HAP-1 (cell line): ENCODE measurements at regions not wholly inside any gene's neighbourhood (a gene's known extent, or its start where the extent isn't known, plus 50 kb on each side); places are given as distances from the start of the nearest gene placed in this dataset.
A peak's percentile ranks its signal among the peaks of the same experiment; 100 is the strongest.
"Not testable (repeated sequence)": the region's sequence is repeated elsewhere in the genome, so short reads cannot be mapped to it uniquely, and the experiment has no call there.

ENCODE experiments used
- DNase-seq, 2 experiments: peaks; one replicate each; pipeline ENCODE4 v3.0.0-alpha.2; 2016 to 2020; ENCODE audit warnings: low spot score in 2 of 2
- H3K27me3 ChIP-seq: fragments of 250-450 bp; sonication (Bioruptor Pico); 2 replicates; pipeline ENCODE4 v1.5.1; 2020; ENCODE audit warnings: low read depth, mild to moderate bottlenecking, moderate library complexity
- H3K36me3 ChIP-seq: fragments of 250-450 bp; sonication (Bioruptor Pico); replicated peaks from 2 replicates; pipeline ENCODE4 v1.5.1; 2020; ENCODE audit warnings: mild to moderate bottlenecking
- H3K4me1 ChIP-seq: fragments of 250-450 bp; sonication (Bioruptor Pico); 2 replicates; pipeline ENCODE4 v1.5.1; 2020; ENCODE audit warnings: mild to moderate bottlenecking
- H3K4me3 ChIP-seq: fragments of 250-450 bp; sonication (Bioruptor Pico); 2 replicates; pipeline ENCODE4 v1.5.1; 2020; ENCODE audit warnings: mild to moderate bottlenecking, moderate library complexity
- H3K9me3 ChIP-seq: fragments of 250-450 bp; sonication (Bioruptor Pico); 2 replicates; pipeline ENCODE4 v1.5.1; 2020; ENCODE audit warnings: mild to moderate bottlenecking, moderate library complexity
- in situ Hi-C: fragments of 300-500 bp; cut with MboI; formaldehyde crosslinking; loops from 3 replicates; pipeline ENCODE4 v1.14.3; 2020; ENCODE audit warnings: low sequenced_read_pairs, inconsistent platforms, mixed read lengths

GRCh38 chr5:103780794-103781193, 218.2 kb upstream of the NUDT12 start:
- no peak for DNase-seq

GRCh38 chr5:103774721-103775120, 212.1 kb upstream of the NUDT12 start:
- Histone ChIP-seq H3K4me3 (no peak overlapping the region), H3K36me3 (no peaks in the 10 kb centered on the region), H3K9me3 (no peaks in the 10 kb centered on the region; the same call in 1 of the 2 replicates), H3K27me3 (no peaks in the 10 kb centered on the region), H3K4me1 (no peaks in the 10 kb centered on the region)
- in situ Hi-C loops = loop anchor here (25.0 kb wide), 1 partner anchor 187 kb away; no protein-coding TSS in a partner anchor
- DNase-seq = no peak

More at GRCh38 chr5:103780794-103781193, 218.2 kb upstream of the NUDT12 start:
- H3K4me1 ChIP-seq = no peaks in the 10 kb centered on the region
- no peaks in the 10 kb centered on the region for H3K27me3 ChIP-seq
- no peaks in the 10 kb centered on the region; the same call in 1 of the 2 replicates for H3K9me3 ChIP-seq
- H3K36me3 ChIP-seq = no peaks in the 10 kb centered on the region
- in situ Hi-C loops = loop anchor here (25.0 kb wide), 1 partner anchor 193 kb away; no protein-coding TSS in a partner anchor
- no peak overlapping the region for H3K4me3 ChIP-seq

- Histone ChIP-seq H3K36me3 (no peaks in the 10 kb centered on the region), H3K9me3 (no peaks in the 10 kb centered on the region), H3K27me3 (no peaks in the 10 kb centered on the region), H3K4me3 (no peak overlapping the region), H3K4me1 (no peaks in the 10 kb centered on the region)
- in situ Hi-C loops = no loop called here
- DNase-seq = no peak
These were observed 209.7 kb upstream of the NUDT12 start for GRCh38 chr5:103772248-103772647.

- no peaks in the 10 kb centered on the region for H3K27me3 ChIP-seq
- in situ Hi-C loops = no loop called here
- no peak for DNase-seq
These were observed 201.8 kb upstream of the NUDT12 start for GRCh38 chr5:103764403-103764802.

GRCh38 chr5:103758996-103759395, 196.4 kb upstream of the NUDT12 start:
- no peaks in the 10 kb centered on the region for H3K27me3 ChIP-seq
- H3K9me3 ChIP-seq = no peaks in the 10 kb centered on the region
- H3K4me1 ChIP-seq = 0 out of 2 replicates have a peak, but pooled peaks cover 2% of the 10 kb centered on the region
- H3K4me3 ChIP-seq = no peak overlapping the region
- no peak for DNase-seq
- H3K36me3 ChIP-seq = no peaks in the 10 kb centered on the region
- in situ Hi-C loops = no loop called here

More at GRCh38 chr5:103764403-103764802, 201.8 kb upstream of the NUDT12 start:
- no peaks in the 10 kb centered on the region for H3K9me3 ChIP-seq
- H3K4me3 ChIP-seq = no peak overlapping the region
- no peaks in the 10 kb centered on the region for H3K4me1 ChIP-seq
- H3K36me3 ChIP-seq = no peaks in the 10 kb centered on the region

GRCh38 chr5:103755974-103756373, 193.4 kb upstream of the NUDT12 start:
- Histone ChIP-seq H3K9me3 (no peaks in the 10 kb centered on the region), H3K4me1 (0 out of 2 replicates have a peak, but pooled peaks cover 2% of the 10 kb centered on the region), H3K27me3 (no peaks in the 10 kb centered on the region), H3K36me3 (no peaks in the 10 kb centered on the region), H3K4me3 (no peak overlapping the region)
- no peak for DNase-seq
- in situ Hi-C loops = no loop called here

- Histone ChIP-seq H3K9me3 (no peaks in the 10 kb centered on the region), H3K4me3 (no peak overlapping the region), H3K4me1 (peaks cover 17% of the 10 kb centered on the region), H3K27me3 (no peaks in the 10 kb centered on the region), H3K36me3 (no peaks in the 10 kb centered on the region)
- DNase-seq = no peak
- in situ Hi-C loops = no loop called here
These were observed 182.9 kb upstream of the NUDT12 start for GRCh38 chr5:103745353-103746065.

- in situ Hi-C loops = no loop called here
- Histone ChIP-seq H3K4me1 (peaks cover 17% of the 10 kb centered on the region), H3K36me3 (no peaks in the 10 kb centered on the region), H3K9me3 (no peaks in the 10 kb centered on the region), H3K27me3 (no peaks in the 10 kb centered on the region), H3K4me3 (no peak overlapping the region)
- peak; percentile 26 to 71 for DNase-seq
These were observed 181.6 kb upstream of the NUDT12 start for GRCh38 chr5:103744159-103744558.

- Histone ChIP-seq H3K27me3 (no peaks in the 10 kb centered on the region), H3K4me3 (no peak overlapping the region), H3K36me3 (no peaks in the 10 kb centered on the region), H3K9me3 (no peaks in the 10 kb centered on the region), H3K4me1 (peaks cover 17% of the 10 kb centered on the region)
- in situ Hi-C loops = no loop called here
- peak in 1 of 2 experiments; percentile 63 for DNase-seq
These were observed 180.8 kb upstream of the NUDT12 start for GRCh38 chr5:103743421-103743820.

GRCh38 chr5:103741984-103742383, 179.4 kb upstream of the NUDT12 start:
- no peak for DNase-seq
- Histone ChIP-seq H3K27me3 (no peaks in the 10 kb centered on the region), H3K36me3 (no peaks in the 10 kb centered on the region), H3K4me1 (peaks cover 17% of the 10 kb centered on the region), H3K9me3 (no peaks in the 10 kb centered on the region), H3K4me3 (no peak overlapping the region)
- in situ Hi-C loops = no loop called here

GRCh38 chr5:103736343-103736742, 173.8 kb upstream of the NUDT12 start:
- not testable (repeated sequence) for H3K4me3 ChIP-seq, DNase-seq

GRCh38 chr5:103724271-103724670, 161.7 kb upstream of the NUDT12 start:
- Histone ChIP-seq H3K4me1 (no peaks in the 10 kb centered on the region), H3K36me3 (no peaks in the 10 kb centered on the region), H3K27me3 (no peaks in the 10 kb centered on the region), H3K4me3 (no peak overlapping the region), H3K9me3 (peaks cover 13% of the 10 kb centered on the region; the same call in 1 of the 2 replicates)
- in situ Hi-C loops = no loop called here
- no peak for DNase-seq

More at GRCh38 chr5:103736343-103736742, 173.8 kb upstream of the NUDT12 start:
- H3K36me3 ChIP-seq, H3K4me1 ChIP-seq, in situ Hi-C loops, H3K9me3 ChIP-seq, H3K27me3 ChIP-seq: not testable (repeated sequence)

- Histone ChIP-seq H3K36me3 (no peaks in the 10 kb centered on the region), H3K4me1 (no peaks in the 10 kb centered on the region), H3K9me3 (peaks cover 13% of the 10 kb centered on the region; the same call in 1 of the 2 replicates), H3K27me3 (no peaks in the 10 kb centered on the region), H3K4me3 (no peak overlapping the region)
- DNase-seq = no peak
- in situ Hi-C loops = no loop called here
These were observed 158.6 kb upstream of the NUDT12 start for GRCh38 chr5:103721183-103721582.

GRCh38 chr5:103718108-103718507, 155.5 kb upstream of the NUDT12 start:
- H3K4me1 ChIP-seq = no peaks in the 10 kb centered on the region
- no peak for DNase-seq
- no peak overlapping the region for H3K4me3 ChIP-seq
- H3K27me3 ChIP-seq = no peaks in the 10 kb centered on the region
- in situ Hi-C loops = no loop called here
- H3K36me3 ChIP-seq = no peaks in the 10 kb centered on the region
- peaks cover 13% of the 10 kb centered on the region; the same call in 1 of the 2 replicates for H3K9me3 ChIP-seq
